A673 (cell line): ENCODE measurements at regions not wholly inside any gene's neighbourhood (a gene's known extent, or its start where the extent isn't known, plus 50 kb on each side); places are given as distances from the start of the nearest gene placed in this dataset.

ENCODE experiments used
- EZH2 ChIP-seq: fragments of 200-600 bp; sonication (generic); IDR thresholded peaks from 2 replicates; pipeline ENCODE4 v1.6.1; 2017; ENCODE audit warnings: borderline replicate concordance, low read depth, mild to moderate bottlenecking, mixed read lengths, antibody characterized with exemption, low read length; ENCODE audit not compliant: poor library complexity, severe bottlenecking
- TF ChIP-seq, protein P1 (sequence below): fragments of 300-800, 200-600 bp; sonication (generic); conservative IDR thresholded peaks from 2 replicates; pipeline ENCODE4 v1.5.1; 2017; ENCODE audit warnings: low read depth, mild to moderate bottlenecking, antibody characterized with exemption, low read length, moderate library complexity, mixed read lengths

DNA sequence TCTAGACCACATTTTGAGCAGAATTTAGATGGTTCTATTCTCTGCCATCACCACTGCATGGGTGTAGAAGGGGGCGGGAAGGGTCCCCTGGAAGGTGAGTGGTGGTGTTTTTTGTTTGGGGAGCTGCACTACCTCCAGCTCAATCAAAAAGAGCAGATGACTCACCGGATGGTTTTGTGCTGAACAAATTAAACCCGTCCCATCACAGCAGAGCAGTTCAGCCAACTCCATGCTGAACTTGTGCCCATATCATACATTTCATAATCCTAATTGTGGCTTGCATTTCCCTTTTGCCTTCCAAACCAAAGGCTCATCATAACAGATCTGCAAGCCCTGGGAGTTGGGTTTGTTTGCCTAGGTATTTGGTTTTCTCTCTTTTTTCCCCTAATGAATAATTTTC, 53.0 kb upstream of the RPH3A start:
- TF ChIP-seq EZH2, result no peak
- TF ChIP-seq, protein P1, sequence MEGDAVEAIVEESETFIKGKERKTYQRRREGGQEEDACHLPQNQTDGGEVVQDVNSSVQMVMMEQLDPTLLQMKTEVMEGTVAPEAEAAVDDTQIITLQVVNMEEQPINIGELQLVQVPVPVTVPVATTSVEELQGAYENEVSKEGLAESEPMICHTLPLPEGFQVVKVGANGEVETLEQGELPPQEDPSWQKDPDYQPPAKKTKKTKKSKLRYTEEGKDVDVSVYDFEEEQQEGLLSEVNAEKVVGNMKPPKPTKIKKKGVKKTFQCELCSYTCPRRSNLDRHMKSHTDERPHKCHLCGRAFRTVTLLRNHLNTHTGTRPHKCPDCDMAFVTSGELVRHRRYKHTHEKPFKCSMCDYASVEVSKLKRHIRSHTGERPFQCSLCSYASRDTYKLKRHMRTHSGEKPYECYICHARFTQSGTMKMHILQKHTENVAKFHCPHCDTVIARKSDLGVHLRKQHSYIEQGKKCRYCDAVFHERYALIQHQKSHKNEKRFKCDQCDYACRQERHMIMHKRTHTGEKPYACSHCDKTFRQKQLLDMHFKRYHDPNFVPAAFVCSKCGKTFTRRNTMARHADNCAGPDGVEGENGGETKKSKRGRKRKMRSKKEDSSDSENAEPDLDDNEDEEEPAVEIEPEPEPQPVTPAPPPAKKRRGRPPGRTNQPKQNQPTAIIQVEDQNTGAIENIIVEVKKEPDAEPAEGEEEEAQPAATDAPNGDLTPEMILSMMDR, result no peak
